CD14-positive monocyte (primary cell): ENCODE measurements at regions not wholly inside any gene's neighbourhood (a gene's known extent, or its start where the extent isn't known, plus 50 kb on each side); places are given as distances from the start of the nearest gene placed in this dataset.

Experiments used
- DNase-seq, 3 donors: peaks; one replicate each; pipeline ENCODE4 v3.0.0-alpha.2; 2011 to 2022
- H2AFZ ChIP-seq: 2 replicates; pipeline ENCODE4 v1.6.0; 2012; ENCODE audit warnings: mild to moderate bottlenecking, low read depth, low read length, inconsistent platforms; ENCODE audit not compliant: insufficient read depth, poor library complexity, severe bottlenecking
- H3K27ac ChIP-seq, 2 donors: 1 replicate in 1 of 2; 2 replicates in 1 of 2; pipeline ENCODE4 v1.5.1; 2012 to 2013; ENCODE audit warnings: low read length in 2 of 2, control low read depth in 1 of 2, inconsistent platforms in 1 of 2, low read depth in 1 of 2, mild to moderate bottlenecking in 1 of 2
- H3K27me3 ChIP-seq, 2 donors: one replicate each; pipeline versions ENCODE4 v1.6.0 to v1.6.1; 2011 to 2013; ENCODE audit warnings: low read length in 2 of 2; ENCODE audit not compliant: control insufficient read depth in 2 of 2, insufficient read depth in 2 of 2
- H3K36me3 ChIP-seq, 2 donors: replicated peaks in 1 of 2; 1 replicate in 1 of 2; 2 replicates in 1 of 2; pipeline versions ENCODE4 v1.5.1 to v1.6.1; 2012 to 2013; ENCODE audit warnings: low read length in 2 of 2, control low read depth in 1 of 2, inconsistent platforms in 1 of 2, mild to moderate bottlenecking in 1 of 2; ENCODE audit not compliant: insufficient read depth in 2 of 2, control insufficient read depth in 1 of 2
- H3K4me1 ChIP-seq, 2 donors: 1 replicate in 1 of 2; 2 replicates in 1 of 2; pipeline versions ENCODE4 v1.5.1 to v1.6.1; 2012 to 2013; ENCODE audit warnings: low read length in 2 of 2, control low read depth in 1 of 2, inconsistent platforms in 1 of 2, mild to moderate bottlenecking in 1 of 2, moderate library complexity in 1 of 2; ENCODE audit not compliant: insufficient read depth in 2 of 2, control insufficient read depth in 1 of 2
- H3K4me2 ChIP-seq: replicated peaks from 2 replicates; pipeline ENCODE3; 2012; ENCODE audit warnings: low read length, moderate library complexity, mild to moderate bottlenecking; ENCODE audit not compliant: poor library complexity, severe bottlenecking; ENCODE audit errors: extremely low read depth
- H3K4me3 ChIP-seq, 3 experiments: fragments of 200-600 bp in 1 of 3; sonication (generic) in 1 of 3; replicated peaks in 1 of 3; 1 replicate in 2 of 3; 2 replicates in 1 of 3; pipeline ENCODE4 v1.5.1; 2011 to 2013; ENCODE audit warnings: low read length in 3 of 3, mild to moderate bottlenecking in 3 of 3, control low read depth in 2 of 3, low read depth in 2 of 3, inconsistent platforms in 1 of 3, moderate library complexity in 1 of 3
- H3K79me2 ChIP-seq: 2 replicates; pipeline ENCODE4 v1.6.0; 2012; ENCODE audit warnings: mild to moderate bottlenecking, control low read depth, inconsistent platforms, low read length, moderate library complexity; ENCODE audit not compliant: insufficient read depth
- H3K9ac ChIP-seq: 2 replicates; pipeline ENCODE4 v1.6.0; 2017; ENCODE audit warnings: low read length, mild to moderate bottlenecking; ENCODE audit not compliant: insufficient read depth, poor library complexity, severe bottlenecking
- H3K9me3 ChIP-seq, 2 donors: replicated peaks in 1 of 2; 1 replicate in 1 of 2; 2 replicates in 1 of 2; pipeline versions ENCODE4 v1.5.1 to v1.6.1; 2012 to 2013; ENCODE audit warnings: low read length in 2 of 2, control low read depth in 1 of 2; ENCODE audit not compliant: control insufficient read depth in 1 of 2, insufficient read depth in 1 of 2
- H4K20me1 ChIP-seq: 2 replicates; pipeline ENCODE4 v1.6.0; 2012; ENCODE audit warnings: mild to moderate bottlenecking, low read length, control low read depth, moderate library complexity; ENCODE audit not compliant: insufficient read depth
- H3K27ac Mint-ChIP-seq, 7 donors: one replicate each; pipeline ENCODE4 v1.8.0; 2020; ENCODE audit warnings: mild to moderate bottlenecking in 7 of 7, mixed read lengths in 7 of 7, moderate library complexity in 6 of 7, inconsistent platforms in 2 of 7
- H3K27me3 Mint-ChIP-seq, 3 donors: one replicate each; pipeline ENCODE4 v1.8.0; 2021 to 2022; ENCODE audit warnings: low read depth in 3 of 3, mild to moderate bottlenecking in 3 of 3, mixed read lengths in 3 of 3, moderate library complexity in 3 of 3, inconsistent platforms in 1 of 3
- H3K36me3 Mint-ChIP-seq, 2 donors: one replicate each; pipeline ENCODE4 v1.8.0; 2020; ENCODE audit warnings: mixed read lengths in 2 of 2, inconsistent platforms in 1 of 2, mild to moderate bottlenecking in 1 of 2
- H3K4me1 Mint-ChIP-seq: one replicate; pipeline ENCODE4 v1.8.0; 2020; ENCODE audit warnings: mild to moderate bottlenecking, mixed read lengths
- H3K4me3 Mint-ChIP-seq, 2 donors: one replicate each; pipeline ENCODE4 v1.8.0; 2020; ENCODE audit warnings: mild to moderate bottlenecking in 2 of 2, mixed read lengths in 2 of 2, moderate library complexity in 1 of 2
- H3K9me3 Mint-ChIP-seq, 7 donors: one replicate each; pipeline ENCODE4 v1.8.0; 2020 to 2022; ENCODE audit warnings: mixed read lengths in 7 of 7, mild to moderate bottlenecking in 6 of 7, moderate library complexity in 6 of 7, inconsistent platforms in 2 of 7
- CTCF ChIP-seq: fragments of 200-600 bp; IDR thresholded peaks from one replicate; pipeline ENCODE4 v1.8.0; 2022; ENCODE audit warnings: antibody characterized with exemption, mild to moderate bottlenecking
- WGBS: methylation state at CpG from one replicate; pipeline ENCODE4 v1.1.5; 2013; ENCODE audit warnings: missing lambda C conversion rate; ENCODE audit not compliant: insufficient coverage; 5-methylcytosine and 5-hydroxymethylcytosine counted together
- intact Hi-C, 2 donors: fragments of 100-400 bp; cut with micrococcal nuclease; formaldehyde crosslinking; loops; one replicate each; pipeline versions ENCODE4 v1.15.0 to v1.15.1; 2023

- peaks cover 0 to 3% (median 0%) of the 10 kb centered on the region in 3 donors for H3K27me3 Mint-ChIP-seq
- no peaks in the 10 kb centered on the region for H3K36me3 Mint-ChIP-seq
- H3K27ac Mint-ChIP-seq, result no peak overlapping the region
- H3K27me3 ChIP-seq, result no peaks in the 10 kb centered on the region
- H4K20me1 ChIP-seq, result no peaks in the 10 kb centered on the region
- H3K4me3 Mint-ChIP-seq, result no peak overlapping the region
- no peak for TF ChIP-seq CTCF
- H3K4me3 ChIP-seq, result no peak overlapping the region
- H3K79me2 ChIP-seq, result no peaks in the 10 kb centered on the region
- no peak overlapping the region for H3K9ac ChIP-seq
- no peaks in the 10 kb centered on the region for H3K36me3 ChIP-seq
- 99% methylated on average over 4 of the region's 7 CpGs for WGBS
- no peak overlapping the region for H3K4me2 ChIP-seq
- peaks cover 14% of the 10 kb centered on the region for H3K4me1 Mint-ChIP-seq
- no peaks in the 10 kb centered on the region for H3K9me3 ChIP-seq
- H3K4me1 ChIP-seq, result no peaks in the 10 kb centered on the region
- no peak for DNase-seq
- H2AFZ ChIP-seq, result no peak overlapping the region
- intact Hi-C loops, result no loop called here
- H3K27ac ChIP-seq, result no peak overlapping the region
- peaks cover 0 to 2% (median 0%) of the 10 kb centered on the region in 7 donors for H3K9me3 Mint-ChIP-seq
Measured at GRCh38 chr10:129099992-129100391, 367.0 kb upstream of the MGMT start.

GRCh38 chr10:129101232-129101980 lies 365.6 kb upstream of the MGMT start:
- Histone ChIP-seq H3K9ac (no peak overlapping the region), H3K27ac (no peak overlapping the region), H3K27me3 (no peaks in the 10 kb centered on the region), H3K4me1 (no peaks in the 10 kb centered on the region), H3K36me3 (no peaks in the 10 kb centered on the region), H3K79me2 (no peaks in the 10 kb centered on the region), H4K20me1 (no peaks in the 10 kb centered on the region), H3K4me2 (no peak overlapping the region), H3K9me3 (no peaks in the 10 kb centered on the region), H2AFZ (no peak overlapping the region), H3K4me3 (no peak overlapping the region)
- no peak for DNase-seq
- Mint-ChIP-seq H3K9me3 (peaks cover 0 to 2% (median 0%) of the 10 kb centered on the region in 7 donors), H3K4me3 (no peak overlapping the region), H3K27ac (no peak overlapping the region), H3K27me3 (peaks cover 0 to 3% (median 0%) of the 10 kb centered on the region in 3 donors), H3K4me1 (peaks cover 13% of the 10 kb centered on the region), H3K36me3 (no peaks in the 10 kb centered on the region)
- TF ChIP-seq CTCF, result no peak
- intact Hi-C loops, result no loop called here
- 22% methylated on average over 3 of the region's 10 CpGs for WGBS
